ENCODE measurements at regions not wholly inside any gene's neighbourhood (a gene's known extent, or its start where the extent isn't known, plus 50 kb on each side); places are given as distances from the start of the nearest gene placed in this dataset.

- Histone ChIP-seq H3K4me1 (ENCODE audit: insufficient read depth, low read length) (no peaks in the 10 kb centered on the region), H3K9me3 (ENCODE audit: insufficient read depth, low read depth, low read length) (no peaks in the 10 kb centered on the region), H3K27ac (ENCODE audit: low read depth, low read length) (no peak overlapping the region), H3K79me2 (ENCODE audit: insufficient read depth, low read length) (no peaks in the 10 kb centered on the region), H2AFZ (ENCODE audit: low read depth, low read length) (no peak overlapping the region), H3K4me3 (ENCODE audit: insufficient read depth, low read depth, low read length) (no peak overlapping the region), H3K9ac (ENCODE audit: low read length) (no peak overlapping the region), H3K4me2 (ENCODE audit: low read length) (no peak overlapping the region), H3K36me3 (ENCODE audit: insufficient read depth, low read length) (no peaks in the 10 kb centered on the region), H3K27me3 (ENCODE audit: insufficient read depth, low read length) (no peaks in the 10 kb centered on the region), H4K20me1 (ENCODE audit: insufficient read depth, low read length) (no peaks in the 10 kb centered on the region)
- H3K9me3 Mint-ChIP-seq (ENCODE audit: unreplicated experiment) = peaks cover 3% of the 10 kb centered on the region
- H3K36me3 Mint-ChIP-seq (ENCODE audit: low read depth, unreplicated experiment) = no peaks in the 10 kb centered on the region
- TF ChIP-seq EZH2 (IDR thresholded peaks at IDR 0.05; ENCODE audit: insufficient read depth, low read length) = no peak
- no peak for TF ChIP-seq CTCF (IDR thresholded peaks at IDR 0.05; ENCODE audit: insufficient read depth, low read depth, low read length)
- H3K4me3 Mint-ChIP-seq (ENCODE audit: unreplicated experiment) = no peak overlapping the region
- H3K27me3 Mint-ChIP-seq (ENCODE audit: low read depth, unreplicated experiment) = peaks cover 2% of the 10 kb centered on the region
- no peak for FAIRE-seq
- peak; percentile 44 for DNase-seq (ENCODE audit: low read depth)
- H3K4me1 Mint-ChIP-seq (ENCODE audit: low read depth, unreplicated experiment) = no peaks in the 10 kb centered on the region
- H3K27ac Mint-ChIP-seq (ENCODE audit: unreplicated experiment) = no peak overlapping the region
Observed at GRCh38 chr7:82631998-82632397, 188.4 kb upstream of the CACNA2D1 start.

- Histone ChIP-seq H3K27ac (ENCODE audit: low read depth, low read length) (no peak overlapping the region), H4K20me1 (ENCODE audit: insufficient read depth, low read length) (no peaks in the 10 kb centered on the region), H3K4me1 (ENCODE audit: insufficient read depth, low read length) (peaks cover 3% of the 10 kb centered on the region), H2AFZ (ENCODE audit: low read depth, low read length) (no peak overlapping the region), H3K27me3 (ENCODE audit: insufficient read depth, low read length) (no peaks in the 10 kb centered on the region), H3K36me3 (ENCODE audit: insufficient read depth, low read length) (no peaks in the 10 kb centered on the region), H3K9me3 (ENCODE audit: insufficient read depth, low read depth, low read length) (peaks cover 2% of the 10 kb centered on the region), H3K79me2 (ENCODE audit: insufficient read depth, low read length) (no peaks in the 10 kb centered on the region), H3K4me2 (ENCODE audit: low read length) (no peak overlapping the region), H3K4me3 (ENCODE audit: insufficient read depth, low read depth, low read length) (no peak overlapping the region), H3K9ac (ENCODE audit: low read length) (no peak overlapping the region)
- no peaks in the 10 kb centered on the region for H3K4me1 Mint-ChIP-seq (ENCODE audit: low read depth, unreplicated experiment)
- peak; percentile 62 for DNase-seq (ENCODE audit: low read depth)
- TF ChIP-seq EZH2 (IDR thresholded peaks at IDR 0.05; ENCODE audit: insufficient read depth, low read length) = no peak
- no peak for TF ChIP-seq CTCF (IDR thresholded peaks at IDR 0.05; ENCODE audit: insufficient read depth, low read depth, low read length)
- H3K27me3 Mint-ChIP-seq (ENCODE audit: low read depth, unreplicated experiment) = peaks cover under 1% of the 10 kb centered on the region
- H3K9me3 Mint-ChIP-seq (ENCODE audit: unreplicated experiment) = peaks cover under 1% of the 10 kb centered on the region
- FAIRE-seq = no peak
- H3K4me3 Mint-ChIP-seq (ENCODE audit: unreplicated experiment) = no peak overlapping the region
- H3K27ac Mint-ChIP-seq (ENCODE audit: unreplicated experiment) = no peak overlapping the region
- no peaks in the 10 kb centered on the region for H3K36me3 Mint-ChIP-seq (ENCODE audit: low read depth, unreplicated experiment)
Observed at GRCh38 chr7:82629583-82629982, 186.0 kb upstream of the CACNA2D1 start.

GRCh38 chr7:82625377-82625776 lies 181.8 kb upstream of the CACNA2D1 start:
- Histone ChIP-seq H3K79me2 (ENCODE audit: insufficient read depth, low read length) (no peaks in the 10 kb centered on the region), H3K4me3 (ENCODE audit: insufficient read depth, low read depth, low read length) (no peak overlapping the region), H3K36me3 (ENCODE audit: insufficient read depth, low read length) (no peaks in the 10 kb centered on the region), H3K27me3 (ENCODE audit: insufficient read depth, low read length) (no peaks in the 10 kb centered on the region), H3K27ac (ENCODE audit: low read depth, low read length) (no peak overlapping the region), H3K9me3 (ENCODE audit: insufficient read depth, low read depth, low read length) (peaks cover 2% of the 10 kb centered on the region), H3K4me2 (ENCODE audit: low read length) (no peak overlapping the region), H3K4me1 (ENCODE audit: insufficient read depth, low read length) (peaks cover 8% of the 10 kb centered on the region), H3K9ac (ENCODE audit: low read length) (no peak overlapping the region), H4K20me1 (ENCODE audit: insufficient read depth, low read length) (no peaks in the 10 kb centered on the region), H2AFZ (ENCODE audit: low read depth, low read length) (no peak overlapping the region)
- no peaks in the 10 kb centered on the region for H3K36me3 Mint-ChIP-seq (ENCODE audit: low read depth, unreplicated experiment)
- H3K4me1 Mint-ChIP-seq (ENCODE audit: low read depth, unreplicated experiment) = peaks cover 8% of the 10 kb centered on the region
- no peak for FAIRE-seq
- H3K4me3 Mint-ChIP-seq (ENCODE audit: unreplicated experiment) = no peak overlapping the region
- TF ChIP-seq CTCF (IDR thresholded peaks at IDR 0.05; ENCODE audit: insufficient read depth, low read depth, low read length) (no peak), EZH2 (IDR thresholded peaks at IDR 0.05; ENCODE audit: insufficient read depth, low read length) (no peak)
- no peaks in the 10 kb centered on the region for H3K27me3 Mint-ChIP-seq (ENCODE audit: low read depth, unreplicated experiment)
- no peaks in the 10 kb centered on the region for H3K9me3 Mint-ChIP-seq (ENCODE audit: unreplicated experiment)
- no peak for DNase-seq (ENCODE audit: low read depth)
- H3K27ac Mint-ChIP-seq (ENCODE audit: unreplicated experiment) = no peak overlapping the region
